ENCODE measurements at regions not wholly inside any gene's neighbourhood (a gene's known extent, or its start where the extent isn't known, plus 50 kb on each side); places are given as distances from the start of the nearest gene placed in this dataset.

- no peaks in the 10 kb centered on the region for H3K4me1 ChIP-seq
These were observed 407.3 kb upstream of the ANO3 start for GRCh38 chr11:25924586-25924985.

GRCh38 chr11:25925359-25925758 is 406.6 kb upstream of the ANO3 start:
- no peaks in the 10 kb centered on the region for H3K36me3 ChIP-seq (ENCODE audit: control insufficient read depth, insufficient read depth, low read length)
- H3K4me1 ChIP-seq, result no peaks in the 10 kb centered on the region
- H3K4me2 ChIP-seq (ENCODE audit: low read length), result no peak overlapping the region
- no peak overlapping the region for H3K4me3 ChIP-seq (ENCODE audit: low read depth, low read length)
- no peak overlapping the region for H2AFZ ChIP-seq
- no peaks in the 10 kb centered on the region for H3K9me3 ChIP-seq (ENCODE audit: control insufficient read depth, low read length)
- H3K27ac ChIP-seq, result no peak overlapping the region
- H3K79me2 ChIP-seq, result no peaks in the 10 kb centered on the region
- H3K27me3 ChIP-seq (ENCODE audit: control insufficient read depth, insufficient read depth, low read length), result no peaks in the 10 kb centered on the region
- H3K9ac ChIP-seq, result no peak overlapping the region
- no peak for TF ChIP-seq CTCF (IDR thresholded peaks at IDR 0.05)

More at GRCh38 chr11:25924586-25924985, 407.3 kb upstream of the ANO3 start:
- Histone ChIP-seq H3K4me2 (ENCODE audit: low read length) (no peak overlapping the region), H3K79me2 (no peaks in the 10 kb centered on the region), H3K9me3 (ENCODE audit: control insufficient read depth, low read length) (no peaks in the 10 kb centered on the region), H3K4me3 (ENCODE audit: low read depth, low read length) (no peak overlapping the region), H3K27me3 (ENCODE audit: control insufficient read depth, insufficient read depth, low read length) (no peaks in the 10 kb centered on the region), H2AFZ (no peak overlapping the region), H3K9ac (no peak overlapping the region), H3K36me3 (ENCODE audit: control insufficient read depth, insufficient read depth, low read length) (no peaks in the 10 kb centered on the region), H3K27ac (no peak overlapping the region)
- TF ChIP-seq CTCF (IDR thresholded peaks at IDR 0.05), result no peak

- no peak overlapping the region for H3K9ac ChIP-seq
- H3K27ac ChIP-seq, result no peak overlapping the region
These were observed 404.4 kb upstream of the ANO3 start for GRCh38 chr11:25927411-25927953.

GRCh38 chr11:25928076-25928475 is 403.9 kb upstream of the ANO3 start:
- Histone ChIP-seq H3K9ac (no peak overlapping the region), H3K9me3 (ENCODE audit: control insufficient read depth, low read length) (no peaks in the 10 kb centered on the region), H3K27ac (no peak overlapping the region), H3K4me3 (ENCODE audit: low read depth, low read length) (no peak overlapping the region), H3K79me2 (no peaks in the 10 kb centered on the region), H3K36me3 (ENCODE audit: control insufficient read depth, insufficient read depth, low read length) (no peaks in the 10 kb centered on the region), H3K27me3 (ENCODE audit: control insufficient read depth, insufficient read depth, low read length) (no peaks in the 10 kb centered on the region), H3K4me1 (no peaks in the 10 kb centered on the region), H2AFZ (no peak overlapping the region), H3K4me2 (ENCODE audit: low read length) (no peak overlapping the region)
- TF ChIP-seq CTCF (IDR thresholded peaks at IDR 0.05), result no peak

More at GRCh38 chr11:25927411-25927953, 404.4 kb upstream of the ANO3 start:
- H2AFZ ChIP-seq, result no peak overlapping the region
- no peaks in the 10 kb centered on the region for H3K36me3 ChIP-seq (ENCODE audit: control insufficient read depth, insufficient read depth, low read length)
- no peak overlapping the region for H3K4me2 ChIP-seq (ENCODE audit: low read length)
- no peak overlapping the region for H3K4me3 ChIP-seq (ENCODE audit: low read depth, low read length)
- H3K4me1 ChIP-seq, result no peaks in the 10 kb centered on the region
- no peaks in the 10 kb centered on the region for H3K27me3 ChIP-seq (ENCODE audit: control insufficient read depth, insufficient read depth, low read length)
- no peak for TF ChIP-seq CTCF (IDR thresholded peaks at IDR 0.05)
- H3K79me2 ChIP-seq, result no peaks in the 10 kb centered on the region
- no peaks in the 10 kb centered on the region for H3K9me3 ChIP-seq (ENCODE audit: control insufficient read depth, low read length)

GRCh38 chr11:25938952-25939351 is 393.0 kb upstream of the ANO3 start:
- no peak overlapping the region for H3K9ac ChIP-seq
- no peaks in the 10 kb centered on the region for H3K4me1 ChIP-seq
- H3K4me2 ChIP-seq (ENCODE audit: low read length), result no peak overlapping the region
- no peaks in the 10 kb centered on the region for H3K27me3 ChIP-seq (ENCODE audit: control insufficient read depth, insufficient read depth, low read length)
- no peak overlapping the region for H2AFZ ChIP-seq
- no peaks in the 10 kb centered on the region for H3K9me3 ChIP-seq (ENCODE audit: control insufficient read depth, low read length)
- no peak for TF ChIP-seq CTCF (IDR thresholded peaks at IDR 0.05)
- H3K27ac ChIP-seq, result no peak overlapping the region
- no peak overlapping the region for H3K4me3 ChIP-seq (ENCODE audit: low read depth, low read length)
- H3K36me3 ChIP-seq (ENCODE audit: control insufficient read depth, insufficient read depth, low read length), result no peaks in the 10 kb centered on the region
- no peaks in the 10 kb centered on the region for H3K79me2 ChIP-seq
